Cardiac fibroblast (primary cell): ENCODE measurements at regions not wholly inside any gene's neighbourhood (a gene's known extent, or its start where the extent isn't known, plus 50 kb on each side); places are given as distances from the start of the nearest gene placed in this dataset.

Experiments
- DNase-seq, 2 donors: peaks; one replicate each; pipeline versions ENCODE4 v3.0.0 to v3.0.0-alpha.2; 2010; ENCODE audit warnings: low read depth in 2 of 2
- H3K4me3 ChIP-seq, 2 donors: replicated peaks in 1 of 2; 1 replicate in 1 of 2; 2 replicates in 1 of 2; pipeline ENCODE4 v1.5.1; 2011; ENCODE audit warnings: low read depth in 2 of 2, low read length in 2 of 2, mild to moderate bottlenecking in 2 of 2, moderate library complexity in 1 of 2
- TF ChIP-seq, protein P1 (sequence below): IDR thresholded peaks from one replicate; pipeline ENCODE4 v1.5.1; 2011; ENCODE audit warnings: low read depth, mild to moderate bottlenecking, low read length, inconsistent platforms

- no peak for DNase-seq
- TF ChIP-seq, protein P1, sequence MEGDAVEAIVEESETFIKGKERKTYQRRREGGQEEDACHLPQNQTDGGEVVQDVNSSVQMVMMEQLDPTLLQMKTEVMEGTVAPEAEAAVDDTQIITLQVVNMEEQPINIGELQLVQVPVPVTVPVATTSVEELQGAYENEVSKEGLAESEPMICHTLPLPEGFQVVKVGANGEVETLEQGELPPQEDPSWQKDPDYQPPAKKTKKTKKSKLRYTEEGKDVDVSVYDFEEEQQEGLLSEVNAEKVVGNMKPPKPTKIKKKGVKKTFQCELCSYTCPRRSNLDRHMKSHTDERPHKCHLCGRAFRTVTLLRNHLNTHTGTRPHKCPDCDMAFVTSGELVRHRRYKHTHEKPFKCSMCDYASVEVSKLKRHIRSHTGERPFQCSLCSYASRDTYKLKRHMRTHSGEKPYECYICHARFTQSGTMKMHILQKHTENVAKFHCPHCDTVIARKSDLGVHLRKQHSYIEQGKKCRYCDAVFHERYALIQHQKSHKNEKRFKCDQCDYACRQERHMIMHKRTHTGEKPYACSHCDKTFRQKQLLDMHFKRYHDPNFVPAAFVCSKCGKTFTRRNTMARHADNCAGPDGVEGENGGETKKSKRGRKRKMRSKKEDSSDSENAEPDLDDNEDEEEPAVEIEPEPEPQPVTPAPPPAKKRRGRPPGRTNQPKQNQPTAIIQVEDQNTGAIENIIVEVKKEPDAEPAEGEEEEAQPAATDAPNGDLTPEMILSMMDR, result no peak
- H3K4me3 ChIP-seq, result no peak overlapping the region
Observed at GRCh38 chr3:117096549-117096948, 387.0 kb downstream of the TUSC7 start.

DNA sequence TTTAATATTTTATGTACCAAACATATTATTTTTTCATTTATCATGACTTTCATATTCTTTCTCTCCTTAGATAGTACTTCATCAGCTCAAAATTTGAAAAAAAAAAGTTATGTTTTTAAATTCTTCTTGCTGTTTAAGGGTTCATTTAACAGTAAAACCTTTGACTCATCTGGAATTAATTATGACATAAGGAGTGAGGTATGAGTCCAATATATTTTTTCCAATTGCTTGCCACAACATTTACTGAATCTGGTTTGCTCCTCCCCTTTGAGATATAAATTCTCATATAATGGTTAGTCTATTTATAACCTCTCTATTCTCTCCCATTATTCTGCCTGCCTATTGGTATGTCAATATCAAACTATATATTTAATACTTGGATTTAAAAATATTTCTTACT lies 387.8 kb downstream of the TUSC7 start:
- no peak for DNase-seq
- no peak overlapping the region for H3K4me3 ChIP-seq
- TF ChIP-seq, protein P1, result no peak

DNA sequence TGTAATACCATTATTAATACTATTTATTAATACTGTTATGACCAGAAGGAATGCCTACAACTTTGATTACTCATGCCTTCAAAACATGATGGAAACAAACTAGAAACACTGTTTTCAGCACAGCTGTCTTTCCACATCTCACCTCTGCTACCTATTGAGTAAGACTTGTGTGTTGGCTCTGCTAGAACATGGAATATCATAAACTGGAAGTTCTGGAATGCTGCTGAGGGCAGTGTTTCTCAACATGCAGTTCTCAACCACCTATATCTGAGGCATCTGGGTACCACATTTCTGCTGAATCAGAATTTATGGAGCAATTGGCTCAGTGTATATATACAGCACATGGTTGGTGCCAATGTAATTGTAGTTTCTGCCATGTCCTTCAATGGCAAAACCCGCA lies 392.1 kb downstream of the TUSC7 start:
- DNase-seq, result no peak
- TF ChIP-seq, protein P1, result no peak
- no peak overlapping the region for H3K4me3 ChIP-seq

DNA sequence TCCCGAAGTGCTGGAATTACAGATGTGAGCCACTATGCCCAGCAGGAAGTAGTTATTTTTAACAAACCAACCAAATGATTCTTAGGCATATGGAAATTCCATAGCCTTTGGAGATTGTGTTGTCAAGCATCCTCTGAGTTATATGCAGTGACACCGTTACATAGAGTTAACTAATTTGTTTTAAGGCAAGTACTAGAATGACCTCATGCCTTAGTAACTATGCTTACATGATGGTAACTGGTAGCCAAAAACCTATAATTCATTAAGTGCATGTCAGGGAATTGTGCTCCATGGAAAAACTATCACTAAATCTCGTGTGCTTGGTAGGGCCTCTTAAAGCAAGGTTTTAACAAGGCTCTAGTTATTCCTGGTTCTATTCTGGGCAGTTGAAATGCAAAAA lies 392.8 kb downstream of the TUSC7 start:
- TF ChIP-seq, protein P1, result no peak
- no peak for DNase-seq
- no peak overlapping the region for H3K4me3 ChIP-seq

DNA sequence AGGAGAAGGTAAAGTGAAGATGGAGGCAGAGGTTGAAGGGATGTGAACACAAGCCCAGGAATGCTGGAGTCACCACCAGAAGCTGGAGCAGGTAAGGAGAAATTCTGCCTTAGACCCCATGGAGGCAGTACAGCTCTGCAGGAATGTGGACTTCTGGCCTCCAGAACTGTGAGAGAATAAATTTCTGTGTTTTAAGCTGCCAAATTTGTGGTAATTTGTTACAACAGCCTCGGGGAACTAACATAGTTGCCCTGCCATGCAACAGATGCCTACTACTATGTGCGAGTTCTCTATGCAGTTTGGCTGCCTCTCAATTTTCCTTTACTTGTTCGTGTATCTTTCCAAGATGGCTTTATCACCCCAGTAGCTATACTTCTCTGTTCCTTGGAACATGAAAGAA lies 394.1 kb downstream of the TUSC7 start:
- TF ChIP-seq, protein P1, result no peak
- H3K4me3 ChIP-seq, result no peak overlapping the region
- peak in 1 of 2 donors; percentile 5 for DNase-seq

GRCh38 chr3:117104381-117104780 lies 394.8 kb downstream of the TUSC7 start:
- DNase-seq, result peak in 1 of 2 donors; percentile 35
- H3K4me3 ChIP-seq, result no peak overlapping the region
- TF ChIP-seq, protein P1, result no peak

DNA sequence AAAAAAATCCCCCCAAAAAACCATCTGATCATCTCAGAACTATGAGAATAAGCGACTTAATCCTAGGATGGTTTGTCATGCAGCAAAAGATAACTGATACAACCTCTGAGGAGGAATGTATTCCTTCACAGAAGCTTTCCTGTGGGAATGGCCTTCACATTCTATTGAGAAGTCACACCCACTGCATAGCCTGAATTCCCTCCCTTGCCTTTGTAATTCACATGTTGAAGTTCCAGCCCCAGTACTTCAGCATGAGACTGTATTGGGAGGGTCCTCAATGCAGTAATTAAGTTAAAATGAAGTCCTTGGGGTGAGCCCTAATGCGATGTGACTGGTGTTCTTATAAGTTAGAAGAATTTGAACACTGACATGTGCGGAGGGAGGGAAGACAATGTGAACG lies 395.2 kb downstream of the TUSC7 start:
- TF ChIP-seq, protein P1, result no peak

More for the DNA sequence above, 395.2 kb downstream of the TUSC7 start:
- peak in 1 of 2 donors; percentile 20 for DNase-seq
- no peak overlapping the region for H3K4me3 ChIP-seq
